GM23248 (cell line): ENCODE measurements at regions not wholly inside any gene's neighbourhood (a gene's known extent, or its start where the extent isn't known, plus 50 kb on each side); places are given as distances from the start of the nearest gene placed in this dataset.

Experiments used
- DNase-seq: peaks from one replicate; pipeline ENCODE4 v3.0.0-alpha.2; 2015
- H2AFZ ChIP-seq: fragments of 200-600 bp; sonication (generic); 2 replicates; pipeline ENCODE4 v1.6.1; 2016; ENCODE audit warnings: antibody characterized with exemption
- H3F3A ChIP-seq: fragments of 200-600 bp; sonication (generic); 2 replicates; pipeline ENCODE4 v1.6.1; 2016; ENCODE audit warnings: mild to moderate bottlenecking, antibody characterized with exemption, mixed run types; ENCODE audit not compliant: insufficient read depth
- H3K27ac ChIP-seq: fragments of 200-600 bp; sonication (generic); 2 replicates; pipeline ENCODE4 v1.5.1; 2016; ENCODE audit warnings: mild to moderate bottlenecking
- H3K27me3 ChIP-seq: fragments of 200-600 bp; sonication (generic); replicated peaks from 2 replicates; pipeline ENCODE4 v1.6.1; 2016; ENCODE audit warnings: mild to moderate bottlenecking; ENCODE audit not compliant: insufficient read depth
- H3K36me3 ChIP-seq: fragments of 200-600 bp; sonication (generic); 2 replicates; pipeline ENCODE4 v1.6.1; 2016; ENCODE audit warnings: low read depth, mild to moderate bottlenecking
- H3K4me1 ChIP-seq: fragments of 200-600 bp; sonication (generic); 2 replicates; pipeline ENCODE4 v1.6.1; 2016; ENCODE audit warnings: mild to moderate bottlenecking; ENCODE audit not compliant: insufficient read depth
- H3K4me2 ChIP-seq: fragments of 200-600 bp; sonication (generic); one replicate; pipeline ENCODE4 v1.6.1; 2016; ENCODE audit warnings: mild to moderate bottlenecking; ENCODE audit not compliant: unreplicated experiment
- H3K4me3 ChIP-seq: fragments of 200-600 bp; sonication (generic); 2 replicates; pipeline ENCODE4 v1.5.1; 2016; ENCODE audit warnings: mild to moderate bottlenecking
- H3K79me2 ChIP-seq: fragments of 200-600 bp; sonication (generic); 2 replicates; pipeline ENCODE4 v1.6.1; 2016; ENCODE audit warnings: mild to moderate bottlenecking; ENCODE audit not compliant: insufficient read depth
- H3K9ac ChIP-seq: fragments of 200-600 bp; sonication (generic); 2 replicates; pipeline ENCODE4 v1.6.1; 2016; ENCODE audit warnings: mild to moderate bottlenecking
- H3K9me2 ChIP-seq: fragments of 200-600 bp; sonication (generic); 2 replicates; pipeline ENCODE4 v1.6.1; 2016; ENCODE audit warnings: mixed run types, mild to moderate bottlenecking, moderate library complexity; ENCODE audit not compliant: insufficient read depth
- H3K9me3 ChIP-seq: fragments of 200-600 bp; sonication (generic); one replicate; pipeline ENCODE4 v1.6.1; 2017; ENCODE audit warnings: low read depth
- H4K20me1 ChIP-seq: fragments of 200-600 bp; sonication (generic); 2 replicates; pipeline ENCODE4 v1.6.0; 2016; ENCODE audit not compliant: insufficient read depth
- EZH2 ChIP-seq: fragments of 200-600 bp; sonication (generic); IDR thresholded peaks from 2 replicates; pipeline ENCODE4 v1.6.1; 2018; ENCODE audit warnings: antibody characterized with exemption, mild to moderate bottlenecking; ENCODE audit not compliant: insufficient read depth, poor library complexity, severe bottlenecking
- EZH2phosphoT487 ChIP-seq: fragments of 200-600 bp; sonication (generic); IDR thresholded peaks from 2 replicates; pipeline ENCODE4 v1.6.1; 2018; ENCODE audit warnings: antibody characterized with exemption, moderate library complexity, mild to moderate bottlenecking, low read depth; ENCODE audit not compliant: insufficient read depth
- WGBS, 2 experiments: methylation state at CpG; one replicate each; pipeline ENCODE4 v1.1.6; 2015 to 2017; ENCODE audit warnings: low lambda C conversion rate in 2 of 2, low coverage in 1 of 2; ENCODE audit errors: missing lambda C conversion rate in 2 of 2; 5-methylcytosine and 5-hydroxymethylcytosine counted together
- in situ Hi-C: fragments of 300-500 bp; cut with MboI; formaldehyde crosslinking; loops from 2 replicates; pipeline ENCODE4 v1.15.0; 2020

DNA sequence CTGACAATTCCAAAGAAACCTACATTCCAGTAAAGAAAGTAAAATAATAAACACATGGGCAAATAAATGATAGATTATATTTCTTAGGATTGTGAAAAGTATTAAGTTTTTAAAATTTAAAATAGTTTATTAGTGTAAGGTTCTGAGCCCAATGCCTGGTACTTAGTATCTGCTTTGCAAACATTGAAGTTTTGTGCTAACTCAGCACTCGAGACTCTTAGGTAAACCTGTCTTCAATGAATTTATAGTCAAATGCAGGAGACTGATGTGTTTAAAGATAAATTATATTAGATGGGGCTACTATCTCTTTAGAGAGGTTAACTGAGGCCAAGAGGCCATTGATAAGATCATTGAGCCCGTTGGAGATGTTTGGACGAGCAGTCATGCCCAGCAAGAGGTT, 138.3 kb upstream of the SALL1 start:
- Histone ChIP-seq H3K27me3 (no peaks in the 10 kb centered on the region), H3K4me3 (no peak overlapping the region), H4K20me1 (no peaks in the 10 kb centered on the region), H3K9ac (no peak overlapping the region), H2AFZ (no peak overlapping the region), H3K4me2 (no peak overlapping the region), H3K79me2 (no peaks in the 10 kb centered on the region), H3K27ac (no peak overlapping the region), H3K9me2 (no peaks in the 10 kb centered on the region), H3K4me1 (no peaks in the 10 kb centered on the region), H3K36me3 (no peaks in the 10 kb centered on the region), H3K9me3 (no peaks in the 10 kb centered on the region), H3F3A (no peaks in the 10 kb centered on the region)
- TF ChIP-seq EZH2 (no peak), EZH2phosphoT487 (no peak)
- no peak for DNase-seq
- in situ Hi-C loops, result no loop called here
- WGBS, 2 experiments, result 51 to 59% methylated on average over 3 of the region's 3 CpGs

- Histone ChIP-seq H3K79me2 (no peaks in the 10 kb centered on the region), H3K4me1 (no peaks in the 10 kb centered on the region), H3K4me3 (no peak overlapping the region), H3K27ac (no peak overlapping the region), H3K36me3 (no peaks in the 10 kb centered on the region), H3K9me3 (no peaks in the 10 kb centered on the region), H2AFZ (no peak overlapping the region), H3K9ac (no peak overlapping the region), H3K27me3 (no peaks in the 10 kb centered on the region), H3K4me2 (no peak overlapping the region), H3F3A (no peaks in the 10 kb centered on the region), H4K20me1 (no peaks in the 10 kb centered on the region), H3K9me2 (no peaks in the 10 kb centered on the region)
- no peak for DNase-seq
- TF ChIP-seq EZH2 (no peak), EZH2phosphoT487 (no peak)
- 69 to 74% methylated on average over 14 of the region's 14 CpGs for WGBS, 2 experiments
- in situ Hi-C loops, result no loop called here
Observed at GRCh38 chr16:51287121-51287755, 136.2 kb upstream of the SALL1 start.

DNA sequence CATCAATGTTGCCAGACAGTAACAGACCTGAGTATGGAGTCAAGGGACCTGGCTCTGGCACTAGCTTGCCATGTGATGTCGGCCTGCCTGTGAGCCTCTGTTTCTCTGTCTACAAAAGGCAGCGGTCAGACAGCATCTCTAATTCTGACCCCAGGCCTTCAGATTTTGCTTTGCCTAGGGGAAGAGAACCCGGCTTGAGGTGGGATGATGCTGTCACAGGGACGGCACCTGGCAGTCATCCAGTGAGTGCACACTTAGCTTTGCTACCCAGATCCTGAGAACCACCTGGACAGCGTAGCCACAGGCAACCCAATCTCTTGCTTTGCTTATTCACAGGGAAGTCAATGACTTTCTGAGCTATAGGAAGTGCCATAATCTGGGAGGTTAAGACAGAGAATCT, 135.2 kb upstream of the SALL1 start:
- TF ChIP-seq EZH2phosphoT487 (no peak), EZH2 (no peak)
- Histone ChIP-seq H3K9me3 (no peaks in the 10 kb centered on the region), H3K9ac (no peak overlapping the region), H3K4me1 (no peaks in the 10 kb centered on the region), H4K20me1 (no peaks in the 10 kb centered on the region), H3K4me3 (no peak overlapping the region), H3K27me3 (no peaks in the 10 kb centered on the region), H3K27ac (no peak overlapping the region), H3K4me2 (no peak overlapping the region), H3K9me2 (no peaks in the 10 kb centered on the region), H3K36me3 (no peaks in the 10 kb centered on the region), H2AFZ (no peak overlapping the region), H3K79me2 (no peaks in the 10 kb centered on the region), H3F3A (no peaks in the 10 kb centered on the region)
- DNase-seq, result no peak
- in situ Hi-C loops, result no loop called here
- 78 to 85% methylated on average over 5 of the region's 5 CpGs for WGBS, 2 experiments

GRCh38 chr16:51276336-51276735, 125.3 kb upstream of the SALL1 start:
- DNase-seq, result peak; percentile 33
- Histone ChIP-seq H3F3A (no peaks in the 10 kb centered on the region), H2AFZ (no peak overlapping the region), H3K36me3 (no peaks in the 10 kb centered on the region), H3K4me1 (no peaks in the 10 kb centered on the region), H3K4me3 (no peak overlapping the region), H3K9ac (no peak overlapping the region), H3K27ac (no peak overlapping the region), H3K79me2 (no peaks in the 10 kb centered on the region), H3K9me2 (no peaks in the 10 kb centered on the region), H4K20me1 (no peaks in the 10 kb centered on the region), H3K27me3 (no peaks in the 10 kb centered on the region), H3K4me2 (no peak overlapping the region), H3K9me3 (no peaks in the 10 kb centered on the region)
- no peak for TF ChIP-seq EZH2
- TF ChIP-seq EZH2phosphoT487, result no peak
- in situ Hi-C loops, result no loop called here
- WGBS, 2 experiments, result 12 to 17% methylated on average over 1 of the region's 1 CpG

DNA sequence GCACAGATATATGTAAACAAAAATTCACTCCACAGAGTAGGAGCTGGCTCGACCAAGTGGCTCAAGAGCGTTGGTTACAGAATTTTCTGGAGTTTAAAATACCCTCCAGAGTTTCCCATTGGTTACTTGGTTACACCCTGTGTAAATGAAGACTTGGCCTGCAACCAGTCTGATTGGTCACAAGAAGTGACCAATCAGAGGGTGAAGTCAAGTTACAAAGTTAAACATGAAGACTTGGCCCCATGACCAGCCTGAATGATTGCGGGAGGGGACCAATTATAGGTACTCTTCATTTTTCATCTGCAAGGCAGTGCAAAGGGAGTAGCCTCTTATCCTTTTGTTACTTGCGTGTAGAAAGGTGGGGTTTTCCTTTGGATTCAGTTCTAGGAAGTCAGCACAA, 121.3 kb upstream of the SALL1 start:
- Histone ChIP-seq H3K4me3 (no peak overlapping the region), H2AFZ (no peak overlapping the region), H3K9ac (no peak overlapping the region)

More for the DNA sequence above, 121.3 kb upstream of the SALL1 start:
- no peaks in the 10 kb centered on the region for H3K9me3 ChIP-seq
- no peaks in the 10 kb centered on the region for H3F3A ChIP-seq
- H4K20me1 ChIP-seq, result no peaks in the 10 kb centered on the region
- no peaks in the 10 kb centered on the region for H3K27me3 ChIP-seq
- in situ Hi-C loops, result no loop called here
- no peaks in the 10 kb centered on the region for H3K9me2 ChIP-seq
- H3K27ac ChIP-seq, result no peak overlapping the region
- 83 to 89% methylated on average over 4 of the region's 4 CpGs for WGBS, 2 experiments
- H3K4me1 ChIP-seq, result no peaks in the 10 kb centered on the region
- no peak for TF ChIP-seq EZH2phosphoT487
- no peak for TF ChIP-seq EZH2
- H3K36me3 ChIP-seq, result no peaks in the 10 kb centered on the region
- no peak for DNase-seq
- H3K79me2 ChIP-seq, result no peaks in the 10 kb centered on the region
- H3K4me2 ChIP-seq, result no peak overlapping the region
